SK-N-SH (cell line): ENCODE measurements at regions not wholly inside any gene's neighbourhood (a gene's known extent, or its start where the extent isn't known, plus 50 kb on each side); places are given as distances from the start of the nearest gene placed in this dataset.

Experiments
- CTCF ChIA-PET: fragments of 300-600, 350-600 bp; formaldehyde crosslinking; extraction: SDS; loops from one replicate; lab custom pipeline; 2021; lab: Yijun Ruan, JAX
- POLR2A ChIA-PET: fragments of 350-600 bp; sonication (Branson Sonifier 250); formaldehyde crosslinking; extraction: SDS; loops from one replicate; lab custom pipeline; 2020; ENCODE audit warnings: antibody characterized with exemption, inconsistent platforms; lab: Yijun Ruan, JAX
- DNase-seq: peaks from one replicate; pipeline ENCODE4 v3.0.0; 2012
- H2AFZ ChIP-seq: fragments of 200-600 bp; sonication (generic); 2 replicates; pipeline ENCODE4 v1.8.1; 2016; ENCODE audit warnings: antibody characterized with exemption, mild to moderate bottlenecking, low read depth
- H3F3A ChIP-seq: fragments of 200-600 bp; sonication (generic); replicated peaks from 2 replicates; pipeline ENCODE3; 2016; ENCODE audit warnings: antibody characterized with exemption, mild to moderate bottlenecking; ENCODE audit not compliant: insufficient read depth
- H3K27ac ChIP-seq, 2 experiments: fragments of 200-500 bp in 1 of 2; fragments of 200-600 bp in 1 of 2; sonication (Bioruptor generic) in 1 of 2; sonication (generic), shearing (Covaris generic) in 1 of 2; 2 replicates each; pipeline versions ENCODE4 v1.5.1 to v1.6.1; 2014 to 2016; ENCODE audit warnings: low read depth in 2 of 2, inconsistent platforms in 1 of 2, low read length in 1 of 2, mild to moderate bottlenecking in 1 of 2, mixed read lengths in 1 of 2
- H3K27me3 ChIP-seq: fragments of 200-600 bp; sonication (generic), shearing (Covaris generic); 2 replicates; pipeline ENCODE4 v1.6.1; 2016; ENCODE audit warnings: mixed run types; ENCODE audit not compliant: insufficient read depth
- H3K36me3 ChIP-seq, 2 experiments: fragments of 200-500 bp in 1 of 2; fragments of 200-600 bp in 1 of 2; sonication (Bioruptor generic) in 1 of 2; sonication (generic) in 1 of 2; replicated peaks in 1 of 2; 2 replicates each; pipeline versions ENCODE3 to v1.5.1; 2014 to 2016; ENCODE audit warnings: low read length in 1 of 2, mild to moderate bottlenecking in 1 of 2; ENCODE audit not compliant: insufficient read depth in 2 of 2, control insufficient read depth in 1 of 2
- H3K4me1 ChIP-seq, 2 experiments: fragments of 200-500 bp in 1 of 2; fragments of 200-600 bp in 1 of 2; sonication (Bioruptor generic) in 1 of 2; sonication (generic), shearing (Covaris generic) in 1 of 2; 2 replicates each; pipeline versions ENCODE4 v1.5.1 to v1.6.1; 2014 to 2016; ENCODE audit warnings: low read depth in 1 of 2, low read length in 1 of 2, mixed run types in 1 of 2; ENCODE audit not compliant: insufficient read depth in 2 of 2, control insufficient read depth in 1 of 2
- H3K4me2 ChIP-seq: fragments of 200-600 bp; sonication (generic), shearing (Covaris generic); 2 replicates; pipeline ENCODE4 v1.6.1; 2017; ENCODE audit warnings: mixed run types
- H3K4me3 ChIP-seq, 2 experiments: fragments of 200-500 bp in 1 of 2; fragments of 200-600 bp in 1 of 2; sonication (Bioruptor generic) in 1 of 2; sonication (generic), shearing (Covaris generic) in 1 of 2; 2 replicates each; pipeline versions ENCODE4 v1.5.1 to v1.8.1; 2014 to 2016; ENCODE audit warnings: low read depth in 2 of 2, inconsistent platforms in 1 of 2, low read length in 1 of 2, mild to moderate bottlenecking in 1 of 2, mixed read lengths in 1 of 2, moderate library complexity in 1 of 2
- H3K79me2 ChIP-seq: fragments of 200-600 bp; sonication (generic); 2 replicates; pipeline ENCODE4 v1.8.1; 2017; ENCODE audit warnings: mild to moderate bottlenecking; ENCODE audit not compliant: insufficient read depth
- H3K9ac ChIP-seq: fragments of 200-600 bp; sonication (generic); 2 replicates; pipeline ENCODE4 v1.6.1; 2017; ENCODE audit warnings: mixed run types
- H3K9me2 ChIP-seq: fragments of 200-600 bp; sonication (generic); 2 replicates; pipeline ENCODE4 v1.6.1; 2017; ENCODE audit warnings: mixed run types
- H3K9me3 ChIP-seq: fragments of 200-600 bp; sonication (generic); 2 replicates; pipeline ENCODE4 v1.6.1; 2017; ENCODE audit warnings: mixed run types, mild to moderate bottlenecking, moderate library complexity
- H4K20me1 ChIP-seq: fragments of 200-600 bp; sonication (generic); 2 replicates; pipeline ENCODE4 v1.6.1; 2017; ENCODE audit warnings: mild to moderate bottlenecking, mixed run types; ENCODE audit not compliant: insufficient read depth
- EP300 ChIP-seq, 2 experiments: IDR thresholded peaks; 2 replicates each; pipeline versions ENCODE4 v1.4.0 to v1.6.1; 2012; ENCODE audit warnings: borderline replicate concordance in 1 of 2, low read depth in 1 of 2, low read length in 1 of 2
- FOXJ3 ChIP-seq: sonication (generic); formaldehyde crosslinking; IDR thresholded peaks from 2 replicates; pipeline ENCODE4 v1.5.1; 2020; ENCODE audit warnings: mild to moderate bottlenecking, missing genetic modification reagents
- FOXM1 ChIP-seq: IDR thresholded peaks from 2 replicates; pipeline ENCODE4 v1.4.0; 2012; ENCODE audit warnings: low read depth, mild to moderate bottlenecking
- GABPA ChIP-seq: IDR thresholded peaks from 2 replicates; pipeline ENCODE4 v1.4.0; 2012; ENCODE audit warnings: low read depth, mild to moderate bottlenecking
- IRF3 ChIP-seq: fragments of 150-350 bp; IDR thresholded peaks from 2 replicates; pipeline ENCODE4 v1.6.1; 2016; ENCODE audit warnings: mild to moderate bottlenecking, low read depth, low read length
- MAX ChIP-seq: IDR thresholded peaks from 2 replicates; pipeline ENCODE4 v1.4.0; 2012; ENCODE audit warnings: low read depth
- MEF2A ChIP-seq: IDR thresholded peaks from 2 replicates; pipeline ENCODE4 v1.4.0; 2012; ENCODE audit warnings: low read depth, borderline replicate concordance
- PBX3 ChIP-seq: IDR thresholded peaks from 2 replicates; pipeline ENCODE4; 2012
- REST ChIP-seq: IDR thresholded peaks from 2 replicates; pipeline ENCODE4 v1.6.1; 2012; ENCODE audit warnings: mild to moderate bottlenecking, low read depth, low read length, moderate library complexity
- SMC3 ChIP-seq: IDR thresholded peaks from 2 replicates; pipeline ENCODE4 v1.6.1; 2012; ENCODE audit warnings: low read depth, low read length, improper control_type of control experiment
- TCF12 ChIP-seq: IDR thresholded peaks from 2 replicates; pipeline ENCODE4 v1.4.0; 2012
- USF1 ChIP-seq: IDR thresholded peaks from 2 replicates; pipeline ENCODE4 v1.4.0; 2012; ENCODE audit warnings: low read depth, borderline replicate concordance
- USF2 ChIP-seq: fragments of 150-350 bp; IDR thresholded peaks from 2 replicates; pipeline ENCODE4 v1.6.1; 2017; ENCODE audit warnings: antibody characterized with exemption, low read length, low read depth, borderline replicate concordance
- WGBS: methylation state at CpG from one replicate; pipeline ENCODE4 v1.1.6; 2017; ENCODE audit warnings: low lambda C conversion rate; 5-methylcytosine and 5-hydroxymethylcytosine counted together

GRCh38 chr5:82593481-82593880, 315.3 kb upstream of the RPS23 start:
- no peak overlapping the region for H3K4me3 ChIP-seq
- no peak for TF ChIP-seq MAX
- TF ChIP-seq USF2: no peak
- no peak for TF ChIP-seq EP300 (IDR thresholded peaks at IDR 0.05; ENCODE audit: borderline replicate concordance in 1 of 2, low read depth in 1 of 2, low read length in 1 of 2)
- no peak for TF ChIP-seq FOXJ3 (CRISPR knock-in tag)
- no peak for TF ChIP-seq IRF3
- TF ChIP-seq PBX3: no peak
- TF ChIP-seq MEF2A: no peak
- no peak for TF ChIP-seq FOXM1
- no peak for TF ChIP-seq TCF12
- no peak for TF ChIP-seq SMC3
- TF ChIP-seq, all 33 proteins: peak for 0
- no peaks in the 10 kb centered on the region for H3K27me3 ChIP-seq
- no peaks in the 10 kb centered on the region for H3K4me1 ChIP-seq
- 55% methylated on average over 1 of the region's 1 CpG for WGBS
- H3K4me2 ChIP-seq: no peak overlapping the region
- H3K36me3 ChIP-seq: no peaks in the 10 kb centered on the region
- CTCF ChIA-PET: interaction anchor here (0.8 to 1.3 kb wide), 2 partner anchors 9 to 968 kb away, joined by 3 read pairs; no protein-coding TSS in a partner anchor
- DNase-seq: no peak
- no peaks in the 10 kb centered on the region for H3K9me2 ChIP-seq
- no peak overlapping the region for H3K27ac ChIP-seq
- no peaks in the 10 kb centered on the region for H4K20me1 ChIP-seq
- POLR2A ChIA-PET: no interaction called here
- H2AFZ ChIP-seq: no peak overlapping the region
- no peaks in the 10 kb centered on the region for H3F3A ChIP-seq
- H3K9ac ChIP-seq: no peak overlapping the region
- no peaks in the 10 kb centered on the region for H3K79me2 ChIP-seq
- H3K9me3 ChIP-seq: no peaks in the 10 kb centered on the region

- no peaks in the 10 kb centered on the region for H4K20me1 ChIP-seq
- H2AFZ ChIP-seq: no peak overlapping the region
- DNase-seq: no peak
- no peaks in the 10 kb centered on the region for H3K27me3 ChIP-seq
- H3K4me3 ChIP-seq: no peak overlapping the region
- no peak overlapping the region for H3K27ac ChIP-seq
- H3F3A ChIP-seq: no peaks in the 10 kb centered on the region
- H3K79me2 ChIP-seq: no peaks in the 10 kb centered on the region
- POLR2A ChIA-PET: no interaction called here
- no peaks in the 10 kb centered on the region for H3K9me3 ChIP-seq
- H3K4me1 ChIP-seq: peaks cover 0 to 2% of the 10 kb centered on the region in 2 experiments; a peak in 1 of 4 replicates
- H3K4me2 ChIP-seq: no peak overlapping the region
- no peaks in the 10 kb centered on the region for H3K9me2 ChIP-seq
- CTCF ChIA-PET: interaction anchor here (0.8 kb wide), 1 partner anchor 31 kb away, joined by 3 read pairs; no protein-coding TSS in a partner anchor
- H3K9ac ChIP-seq: no peak overlapping the region
- TF ChIP-seq USF1: no peak
- no peak for TF ChIP-seq REST
- no peak for TF ChIP-seq GABPA
- no peaks in the 10 kb centered on the region for H3K36me3 ChIP-seq
These were observed 312.9 kb upstream of the RPS23 start for GRCh38 chr5:82591021-82591515.
